GM21717 (cell line): ENCODE measurements at regions not wholly inside any gene's neighbourhood (a gene's known extent, or its start where the extent isn't known, plus 50 kb on each side); places are given as distances from the start of the nearest gene placed in this dataset.

Experiments
- ATAC-seq: cut with Tn5 transposase; IDR thresholded peaks from one replicate; pipeline ENCODE4 v1.9.1; 2021; ENCODE audit warnings: mild to moderate bottlenecking, moderate library complexity; ENCODE audit not compliant: unreplicated experiment

GRCh38 chr10:83955406-83955805 is 183.9 kb upstream of the GHITM start:
- ATAC-seq = no peak

GRCh38 chr10:83957168-83957947 is 182.0 kb upstream of the GHITM start:
- ATAC-seq = no peak

DNA sequence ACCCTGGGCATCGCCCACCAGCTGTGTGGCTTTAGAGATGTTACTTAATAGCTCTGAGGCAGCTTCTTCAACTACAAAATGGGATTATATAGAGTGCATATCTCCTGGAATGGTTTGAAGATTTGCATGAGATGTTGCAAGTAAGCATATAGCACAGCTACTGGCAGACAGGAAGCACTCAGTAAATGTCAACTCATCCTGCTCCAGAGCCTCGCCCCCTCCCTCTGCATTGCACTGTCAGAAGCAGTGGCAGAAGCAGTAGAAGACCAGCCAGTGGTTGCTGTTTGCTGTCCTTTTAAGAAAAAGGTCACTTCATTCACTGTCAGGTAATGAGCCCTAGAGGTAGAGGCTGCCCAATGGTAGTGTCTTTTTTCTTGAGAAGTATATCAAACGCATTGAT is 180.0 kb upstream of the GHITM start:
- ATAC-seq = no peak

DNA sequence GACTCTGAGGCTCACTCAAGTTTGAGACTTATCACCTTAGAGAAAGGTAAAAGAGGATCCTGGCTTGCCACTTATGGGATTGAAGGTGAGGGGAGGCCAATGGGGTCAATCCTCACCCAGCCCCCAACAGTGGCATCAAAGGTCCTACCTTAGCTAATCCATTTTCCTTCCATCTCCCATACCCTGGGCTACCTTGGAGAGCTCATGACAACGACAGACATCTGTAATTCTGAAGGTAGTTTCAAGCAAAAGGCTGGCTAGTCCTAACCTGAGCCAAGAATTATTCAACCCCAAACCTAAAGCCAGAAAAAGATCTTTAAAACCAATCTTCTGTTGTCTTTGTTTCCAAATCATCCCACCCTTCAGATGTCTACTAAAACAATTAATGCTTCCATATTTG is 179.2 kb upstream of the GHITM start:
- ATAC-seq = no peak

DNA sequence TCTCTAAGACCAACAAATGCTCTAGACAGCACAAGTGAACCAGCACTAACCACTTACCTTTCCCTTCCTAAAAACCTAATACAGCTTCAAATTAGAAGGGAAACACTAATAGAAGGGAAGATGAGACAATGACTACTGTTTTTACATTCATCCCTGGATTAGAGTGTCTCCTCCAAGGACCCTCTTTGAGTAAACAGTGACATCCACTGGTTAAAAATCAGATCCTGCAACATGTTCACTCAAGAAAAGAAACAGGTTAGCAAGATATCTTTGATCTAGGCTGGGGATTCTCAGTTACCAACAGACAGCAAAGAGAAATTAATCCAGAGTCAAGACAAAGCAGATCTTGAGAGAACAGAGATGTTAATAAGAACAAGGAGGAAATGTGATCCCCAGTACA is 177.7 kb upstream of the GHITM start:
- no peak for ATAC-seq

DNA sequence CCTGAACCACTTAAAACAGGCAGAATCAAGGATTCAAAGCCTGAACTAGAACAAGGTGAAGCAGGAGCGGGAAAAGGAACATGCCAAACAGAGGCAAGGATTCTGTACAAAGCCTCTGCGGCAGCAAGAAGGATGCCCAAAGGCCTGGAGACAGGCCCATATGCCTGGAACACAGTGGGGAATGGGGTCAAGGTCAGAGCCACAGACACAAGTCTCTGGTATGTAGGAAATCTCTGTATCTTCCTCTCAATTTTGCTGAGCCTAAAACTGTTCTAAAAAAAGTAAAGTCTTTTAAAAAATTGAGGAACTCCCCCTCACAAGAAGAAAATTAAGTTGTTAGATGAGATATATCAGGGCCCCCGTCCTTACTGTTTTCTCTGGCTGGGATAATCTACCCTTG is 175.9 kb upstream of the GHITM start:
- no peak for ATAC-seq

DNA sequence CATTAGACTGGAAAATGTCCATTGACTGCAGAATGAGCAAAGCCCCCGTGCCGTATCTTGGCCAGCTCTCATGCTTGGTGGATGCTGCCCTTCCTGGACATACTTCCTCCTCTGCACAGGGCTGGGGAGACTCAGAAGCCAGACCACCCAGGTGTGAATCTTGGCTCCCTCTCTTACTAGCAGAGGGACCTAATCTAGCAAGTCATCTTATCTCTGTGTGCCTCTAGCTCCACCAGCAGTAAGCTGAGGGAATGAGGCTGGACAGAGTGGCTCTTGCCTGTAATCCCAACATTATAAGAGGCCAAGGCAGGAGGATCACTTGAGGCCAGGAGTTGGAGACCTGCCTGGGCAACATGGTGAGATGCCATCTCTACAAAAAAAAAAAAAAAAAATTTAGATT is 173.8 kb upstream of the GHITM start:
- no peak for ATAC-seq

DNA sequence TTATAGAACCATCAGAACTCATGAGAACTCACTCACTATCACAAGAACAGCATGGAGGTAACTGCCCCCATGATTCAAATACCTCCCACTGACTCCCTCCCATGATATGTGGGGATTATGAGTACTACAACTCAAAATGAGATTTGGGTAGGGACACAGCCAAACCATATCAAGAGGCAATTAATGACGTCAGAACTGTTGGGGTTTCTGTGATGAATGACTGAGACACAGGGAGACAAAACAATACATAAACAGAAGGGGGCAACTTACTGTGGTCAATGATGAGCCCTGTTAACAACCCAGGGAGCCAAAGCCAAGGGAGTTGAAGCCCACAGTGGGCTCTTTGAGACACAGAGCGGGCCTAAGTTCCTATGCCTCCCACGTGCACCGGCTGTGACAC is 171.3 kb upstream of the GHITM start:
- no peak for ATAC-seq

- ATAC-seq = no peak
Measured at GRCh38 chr10:83978681-83979383, 160.5 kb upstream of the GHITM start.

GRCh38 chr10:83982812-83983211 is 156.5 kb upstream of the GHITM start:
- ATAC-seq = no peak

DNA sequence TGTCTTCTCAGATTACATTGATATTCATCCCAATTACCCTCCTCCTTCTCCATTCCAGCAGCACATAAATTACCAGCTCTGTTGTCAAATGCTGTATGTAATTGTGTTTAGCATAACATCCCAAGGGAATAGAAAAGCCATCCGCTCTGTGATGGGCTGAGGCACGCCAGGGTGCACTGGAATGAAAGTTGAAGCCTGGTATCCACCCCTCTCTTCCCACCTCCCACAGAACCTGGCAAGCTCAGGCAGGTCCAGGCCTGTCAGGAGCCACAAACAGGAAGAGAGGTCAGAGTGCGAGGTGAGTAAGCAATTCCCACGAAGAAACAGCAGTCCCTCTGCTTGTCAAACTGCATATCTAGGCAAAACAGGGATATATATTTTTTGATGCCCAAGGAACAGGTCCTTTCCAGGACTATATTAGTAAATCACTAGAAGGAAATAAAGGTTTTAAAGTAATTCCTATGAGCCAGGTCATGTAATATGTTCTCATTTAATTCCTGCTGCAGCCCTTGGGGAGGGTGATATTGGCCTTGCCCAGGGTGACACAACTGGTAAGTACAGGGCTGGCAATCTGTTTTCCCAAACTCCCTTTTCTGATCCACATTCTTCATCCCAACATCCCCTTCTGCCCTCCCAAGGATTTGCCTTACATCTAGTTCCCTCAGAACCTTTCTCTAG is 155.6 kb upstream of the GHITM start:
- ATAC-seq = no peak

GRCh38 chr10:83984256-83984640 is 155.1 kb upstream of the GHITM start:
- ATAC-seq = no peak

- ATAC-seq = no peak
Measured at GRCh38 chr10:83986800-83987199, 152.5 kb upstream of the GHITM start.

- ATAC-seq = no peak
Measured at GRCh38 chr10:83987216-83987615, 152.1 kb upstream of the GHITM start.

- ATAC-seq = no peak
Measured at GRCh38 chr10:83988435-83988834, 150.9 kb upstream of the GHITM start.

DNA sequence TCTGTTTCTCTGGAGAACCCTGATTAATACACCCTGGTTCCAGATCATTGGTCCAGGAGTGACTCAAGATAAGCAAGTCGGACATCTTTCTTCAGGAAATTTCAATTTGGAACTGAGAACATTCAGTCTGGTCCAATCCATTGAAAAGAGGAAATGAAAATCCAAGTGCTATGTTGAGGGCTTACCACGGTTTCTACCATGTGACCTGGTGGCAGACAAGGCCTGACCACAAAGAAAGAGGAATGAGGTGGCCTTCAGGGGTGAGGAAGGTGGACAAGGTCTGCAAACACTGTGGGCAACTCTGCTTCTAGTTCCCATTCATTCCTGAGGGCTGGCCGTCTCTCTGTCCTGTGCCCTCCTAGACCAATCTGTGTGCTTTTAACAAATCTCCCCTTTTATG is 149.2 kb upstream of the GHITM start:
- ATAC-seq = peak; percentile 93

GRCh38 chr10:83991986-83992753 is 147.1 kb upstream of the GHITM start:
- ATAC-seq = peak; percentile 39

DNA sequence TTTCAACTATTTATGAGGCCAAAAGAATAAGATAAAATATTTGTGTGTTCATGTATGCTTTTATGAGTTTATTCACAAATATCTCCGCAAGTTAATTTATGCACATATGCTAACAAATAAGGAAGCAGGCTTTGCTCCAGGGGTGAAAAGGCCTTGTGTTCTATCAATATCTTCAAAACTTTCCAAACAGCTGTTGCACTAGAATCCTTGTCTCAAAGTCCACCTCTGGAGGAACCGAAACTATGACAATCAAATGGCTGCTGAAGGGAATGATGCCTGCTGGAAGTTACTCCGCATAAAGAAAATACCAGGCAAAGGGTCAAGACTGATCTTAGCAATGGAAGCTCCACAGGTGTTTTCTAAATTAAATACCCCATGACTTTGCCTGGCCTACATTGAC is 145.0 kb upstream of the GHITM start:
- ATAC-seq = no peak

DNA sequence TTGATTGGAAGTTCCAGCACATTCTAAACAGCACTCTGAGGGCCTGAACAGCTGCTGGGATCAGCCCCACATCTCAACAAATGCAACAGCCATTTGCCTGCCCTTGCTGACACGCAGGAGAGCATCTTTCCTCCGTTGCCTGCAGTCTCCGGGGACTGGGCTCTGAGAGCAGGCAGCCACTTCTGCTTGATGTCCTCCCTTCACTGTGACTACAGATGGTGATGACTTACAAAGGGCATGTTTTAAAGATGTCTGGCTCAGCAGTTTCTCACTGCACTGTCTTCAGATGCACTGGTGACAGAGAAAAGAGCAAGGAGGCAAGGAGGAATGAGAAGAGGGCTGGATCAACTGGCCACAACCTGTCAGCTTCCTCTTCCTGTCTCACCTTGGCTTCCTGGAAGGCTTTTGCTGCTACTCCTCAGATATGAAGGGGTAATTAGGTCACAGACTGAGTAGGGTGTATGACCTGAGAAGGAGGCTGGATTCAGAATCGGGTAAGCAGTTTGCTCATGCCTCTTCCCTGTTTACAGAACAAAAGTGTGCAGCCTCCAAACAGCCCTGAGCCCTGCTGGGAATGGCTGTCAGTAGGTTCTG is 143.5 kb upstream of the GHITM start:
- ATAC-seq = no peak

DNA sequence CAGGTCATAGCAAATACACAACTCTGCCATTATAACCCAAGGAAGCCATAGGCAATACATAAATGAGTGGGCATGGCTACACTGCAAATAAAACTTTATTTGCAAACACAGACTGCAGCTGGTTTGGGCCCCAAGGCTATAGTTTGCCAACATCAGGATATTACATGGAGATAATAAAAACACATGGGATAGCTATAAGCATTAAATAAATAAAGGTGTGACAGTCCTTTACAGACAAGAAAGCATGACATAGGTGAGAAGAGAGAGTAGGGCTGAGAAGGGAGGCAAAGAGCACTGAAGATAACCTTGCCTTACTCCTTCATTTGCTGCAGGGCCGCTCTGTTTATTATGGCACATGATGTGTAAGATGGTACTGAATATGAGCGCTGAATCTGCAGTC is 135.1 kb upstream of the GHITM start:
- ATAC-seq = no peak

DNA sequence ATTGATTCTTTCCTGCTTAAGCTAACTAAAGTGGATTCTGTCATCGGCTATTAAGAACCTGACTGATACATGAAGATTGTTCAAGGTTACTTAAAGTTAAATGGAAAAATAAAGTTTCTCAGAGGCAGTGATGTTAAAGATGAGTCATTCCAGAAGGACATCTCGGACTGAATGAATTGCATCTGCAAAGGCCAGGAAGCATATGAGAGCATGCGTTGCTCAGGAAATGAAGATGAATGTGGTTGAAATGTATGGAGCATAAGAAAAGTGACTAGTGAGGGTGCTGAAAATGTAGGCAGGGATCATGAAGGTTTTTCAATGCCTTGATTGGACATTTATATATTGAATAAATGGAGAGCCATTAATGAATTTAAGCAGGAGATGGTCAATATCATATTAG is 133.9 kb upstream of the GHITM start:
- ATAC-seq = no peak
